Adrenal gland (tissue), 5 donors: ENCODE measurements at regions not wholly inside any gene's neighbourhood (a gene's known extent, or its start where the extent isn't known, plus 50 kb on each side); places are given as distances from the start of the nearest gene placed in this dataset.

ENCODE experiments used
- POLR2A ChIP-seq, 2 donors: fragments of 450-650 bp; IDR thresholded peaks; one replicate each; pipeline ENCODE4 v1.6.1; 2017; ENCODE audit warnings: antibody characterized with exemption in 2 of 2, mild to moderate bottlenecking in 2 of 2, moderate library complexity in 1 of 2
- TF ChIP-seq, protein P1 (sequence below), 6 experiments: fragments of 450-650 bp in 4 of 6; fragments of 200-600 bp in 2 of 6; sonication (generic) in 1 of 6; IDR thresholded peaks; 1 replicate in 5 of 6; 2 replicates in 1 of 6; pipeline versions ENCODE4 v1.5.1 to v1.8.0; 2016 to 2021; ENCODE audit warnings: antibody characterized with exemption in 6 of 6, mild to moderate bottlenecking in 2 of 6, moderate library complexity in 1 of 6
- donor health status: DM: no; HTN: no; CAD: no.

DNA sequence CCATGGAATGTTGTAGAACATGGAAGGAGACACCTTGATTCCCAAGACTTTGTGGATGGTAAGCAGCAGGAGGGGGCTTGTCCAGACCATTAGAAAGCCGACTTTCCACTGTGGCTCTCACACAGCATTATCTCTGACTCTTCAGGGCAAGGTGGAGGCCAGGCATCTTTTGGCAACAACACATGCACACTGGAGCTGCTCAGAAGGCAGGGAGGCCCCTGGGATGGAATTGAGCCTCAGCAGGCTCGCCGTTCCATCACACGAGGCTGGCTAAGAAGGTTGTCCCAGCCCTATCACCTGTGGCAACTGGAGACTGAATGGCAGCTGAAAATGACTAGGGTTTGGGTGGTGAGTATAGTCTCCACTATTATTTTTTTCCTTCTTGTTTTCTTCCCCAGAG, 76.3 kb upstream of the TMEM45B start:
- TF ChIP-seq, protein P1, sequence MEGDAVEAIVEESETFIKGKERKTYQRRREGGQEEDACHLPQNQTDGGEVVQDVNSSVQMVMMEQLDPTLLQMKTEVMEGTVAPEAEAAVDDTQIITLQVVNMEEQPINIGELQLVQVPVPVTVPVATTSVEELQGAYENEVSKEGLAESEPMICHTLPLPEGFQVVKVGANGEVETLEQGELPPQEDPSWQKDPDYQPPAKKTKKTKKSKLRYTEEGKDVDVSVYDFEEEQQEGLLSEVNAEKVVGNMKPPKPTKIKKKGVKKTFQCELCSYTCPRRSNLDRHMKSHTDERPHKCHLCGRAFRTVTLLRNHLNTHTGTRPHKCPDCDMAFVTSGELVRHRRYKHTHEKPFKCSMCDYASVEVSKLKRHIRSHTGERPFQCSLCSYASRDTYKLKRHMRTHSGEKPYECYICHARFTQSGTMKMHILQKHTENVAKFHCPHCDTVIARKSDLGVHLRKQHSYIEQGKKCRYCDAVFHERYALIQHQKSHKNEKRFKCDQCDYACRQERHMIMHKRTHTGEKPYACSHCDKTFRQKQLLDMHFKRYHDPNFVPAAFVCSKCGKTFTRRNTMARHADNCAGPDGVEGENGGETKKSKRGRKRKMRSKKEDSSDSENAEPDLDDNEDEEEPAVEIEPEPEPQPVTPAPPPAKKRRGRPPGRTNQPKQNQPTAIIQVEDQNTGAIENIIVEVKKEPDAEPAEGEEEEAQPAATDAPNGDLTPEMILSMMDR (IDR thresholded peaks at IDR 0.05), result no peak
- TF ChIP-seq POLR2A (IDR thresholded peaks at IDR 0.05), result no peak
